ENCODE measurements at regions not wholly inside any gene's neighbourhood (a gene's known extent, or its start where the extent isn't known, plus 50 kb on each side); places are given as distances from the start of the nearest gene placed in this dataset.
"Not testable (repeated sequence)": the region's sequence is repeated elsewhere in the genome, so short reads cannot be mapped to it uniquely, and the experiment has no call there.

- DNase-seq (ENCODE audit: low spot score) = peak; percentile 74
These were observed 647.7 kb upstream of the SOX9 start for GRCh38 chr17:71472809-71473789.

GRCh38 chr17:71477356-71477755, 643.5 kb upstream of the SOX9 start:
- no peak for DNase-seq (ENCODE audit: low spot score)

GRCh38 chr17:71480099-71480498, 640.7 kb upstream of the SOX9 start:
- no peak for DNase-seq (ENCODE audit: low spot score)

- no peak for DNase-seq (ENCODE audit: low spot score)
These were observed 638.2 kb upstream of the SOX9 start for GRCh38 chr17:71482625-71483024.

- no peak for DNase-seq (ENCODE audit: low spot score)
These were observed 636.3 kb upstream of the SOX9 start for GRCh38 chr17:71484546-71484945.

GRCh38 chr17:71485426-71485825, 635.4 kb upstream of the SOX9 start:
- DNase-seq (ENCODE audit: low spot score) = no peak

- no peak for DNase-seq (ENCODE audit: low spot score)
These were observed 634.6 kb upstream of the SOX9 start for GRCh38 chr17:71486261-71486660.

- DNase-seq (ENCODE audit: low spot score) = no peak
These were observed 632.0 kb upstream of the SOX9 start for GRCh38 chr17:71488851-71489250.

GRCh38 chr17:71494062-71494855, 626.6 kb upstream of the SOX9 start:
- no peak for DNase-seq (ENCODE audit: low spot score)

GRCh38 chr17:71495420-71495819, 625.4 kb upstream of the SOX9 start:
- DNase-seq (ENCODE audit: low spot score) = no peak

GRCh38 chr17:71496552-71496951, 624.3 kb upstream of the SOX9 start:
- peak; percentile 23 for DNase-seq (ENCODE audit: low spot score)

- no peak for DNase-seq (ENCODE audit: low spot score)
These were observed 619.9 kb upstream of the SOX9 start for GRCh38 chr17:71500761-71501555.

GRCh38 chr17:71501711-71502110, 619.1 kb upstream of the SOX9 start:
- no peak for DNase-seq (ENCODE audit: low spot score)

- no peak for DNase-seq (ENCODE audit: low spot score)
These were observed 618.4 kb upstream of the SOX9 start for GRCh38 chr17:71502443-71502842.

GRCh38 chr17:71503710-71504465, 616.9 kb upstream of the SOX9 start:
- DNase-seq (ENCODE audit: low spot score) = no peak

- DNase-seq (ENCODE audit: low spot score) = no peak
These were observed 615.6 kb upstream of the SOX9 start for GRCh38 chr17:71505200-71505599.

GRCh38 chr17:71505981-71506380, 614.8 kb upstream of the SOX9 start:
- no peak for DNase-seq (ENCODE audit: low spot score)

- DNase-seq (ENCODE audit: low spot score) = no peak
These were observed 609.4 kb upstream of the SOX9 start for GRCh38 chr17:71511266-71511995.

- not testable (repeated sequence) for DNase-seq (ENCODE audit: low spot score)
These were observed 607.1 kb upstream of the SOX9 start for GRCh38 chr17:71513725-71514124.

- DNase-seq (ENCODE audit: low spot score) = no peak
These were observed 604.7 kb upstream of the SOX9 start for GRCh38 chr17:71516149-71516548.

All from H4 (cell line).